Hepatocyte (in vitro differentiated cells): ENCODE measurements at regions not wholly inside any gene's neighbourhood (a gene's known extent, or its start where the extent isn't known, plus 50 kb on each side); places are given as distances from the start of the nearest gene placed in this dataset.

Source experiments
- DNase-seq: peaks from one replicate; pipeline ENCODE4 v3.0.0-alpha.2; 2016; ENCODE audit warnings: low spot score
- H2AFZ ChIP-seq: fragments of 200-600 bp; sonication (generic); 2 replicates; pipeline ENCODE4 v1.6.0; 2016; ENCODE audit warnings: antibody characterized with exemption, mild to moderate bottlenecking
- H3K27ac ChIP-seq: fragments of 200-600 bp; sonication (generic); 2 replicates; pipeline ENCODE4 v1.5.1; 2016; ENCODE audit warnings: mild to moderate bottlenecking
- H3K27me3 ChIP-seq: fragments of 200-600 bp; sonication (generic); 2 replicates; pipeline ENCODE4 v1.6.1; 2016
- H3K36me3 ChIP-seq: fragments of 200-600 bp; sonication (generic); replicated peaks from 2 replicates; pipeline ENCODE4 v1.5.1; 2016; ENCODE audit warnings: low read depth; ENCODE audit not compliant: insufficient read depth
- H3K4me1 ChIP-seq: fragments of 200-600 bp; sonication (generic); 2 replicates; pipeline ENCODE4 v1.5.1; 2016; ENCODE audit warnings: mild to moderate bottlenecking, moderate library complexity; ENCODE audit not compliant: insufficient read depth
- H3K4me2 ChIP-seq: fragments of 200-600 bp; sonication (generic); 2 replicates; pipeline ENCODE4 v1.6.0; 2016
- H3K4me3 ChIP-seq: fragments of 200-600 bp; sonication (generic); 2 replicates; pipeline ENCODE4 v1.5.1; 2016; ENCODE audit warnings: mild to moderate bottlenecking
- H3K79me2 ChIP-seq: fragments of 200-600 bp; sonication (generic); 2 replicates; pipeline ENCODE4 v1.6.0; 2017; ENCODE audit warnings: mild to moderate bottlenecking
- H3K9me2 ChIP-seq: fragments of 200-600 bp; sonication (generic); replicated peaks from 2 replicates; pipeline ENCODE4 v1.6.0; 2017; ENCODE audit warnings: mild to moderate bottlenecking; ENCODE audit not compliant: insufficient read depth
- H3K9me3 ChIP-seq: fragments of 200-600 bp; sonication (generic); 2 replicates; pipeline ENCODE4 v1.5.1; 2016; ENCODE audit warnings: low read depth, mild to moderate bottlenecking
- H4K20me1 ChIP-seq: fragments of 200-600 bp; sonication (generic); 2 replicates; pipeline ENCODE4 v1.6.0; 2016; ENCODE audit warnings: mild to moderate bottlenecking; ENCODE audit not compliant: insufficient read depth, poor library complexity, severe bottlenecking
- CTCF ChIP-seq: fragments of 200-600 bp; sonication (generic); IDR thresholded peaks from 2 replicates; pipeline ENCODE4 v1.5.1; 2016; ENCODE audit warnings: antibody characterized with exemption, mild to moderate bottlenecking; ENCODE audit not compliant: poor library complexity
- EZH2 ChIP-seq: fragments of 200-600 bp; sonication (generic); IDR thresholded peaks from 2 replicates; pipeline ENCODE4 v1.6.1; 2016; ENCODE audit warnings: antibody characterized with exemption, mild to moderate bottlenecking, borderline replicate concordance
- EZH2phosphoT487 ChIP-seq: fragments of 200-600 bp; sonication (generic); IDR thresholded peaks from one replicate; pipeline ENCODE4 v1.6.1; 2018; ENCODE audit warnings: antibody characterized with exemption, mild to moderate bottlenecking, low read depth, moderate library complexity; ENCODE audit not compliant: unreplicated experiment, severe bottlenecking
- WGBS: methylation state at CpG from one replicate; pipeline ENCODE4 v1.1.6; 2016; ENCODE audit warnings: low lambda C conversion rate; ENCODE audit errors: missing lambda C conversion rate; 5-methylcytosine and 5-hydroxymethylcytosine counted together

- WGBS = 90% methylated on average over 1 of the region's 1 CpG
- H3K9me3 ChIP-seq = no peaks in the 10 kb centered on the region
Measured at GRCh38 chr9:26262421-26263107, 584.3 kb upstream of the TUSC1 start.

DNA sequence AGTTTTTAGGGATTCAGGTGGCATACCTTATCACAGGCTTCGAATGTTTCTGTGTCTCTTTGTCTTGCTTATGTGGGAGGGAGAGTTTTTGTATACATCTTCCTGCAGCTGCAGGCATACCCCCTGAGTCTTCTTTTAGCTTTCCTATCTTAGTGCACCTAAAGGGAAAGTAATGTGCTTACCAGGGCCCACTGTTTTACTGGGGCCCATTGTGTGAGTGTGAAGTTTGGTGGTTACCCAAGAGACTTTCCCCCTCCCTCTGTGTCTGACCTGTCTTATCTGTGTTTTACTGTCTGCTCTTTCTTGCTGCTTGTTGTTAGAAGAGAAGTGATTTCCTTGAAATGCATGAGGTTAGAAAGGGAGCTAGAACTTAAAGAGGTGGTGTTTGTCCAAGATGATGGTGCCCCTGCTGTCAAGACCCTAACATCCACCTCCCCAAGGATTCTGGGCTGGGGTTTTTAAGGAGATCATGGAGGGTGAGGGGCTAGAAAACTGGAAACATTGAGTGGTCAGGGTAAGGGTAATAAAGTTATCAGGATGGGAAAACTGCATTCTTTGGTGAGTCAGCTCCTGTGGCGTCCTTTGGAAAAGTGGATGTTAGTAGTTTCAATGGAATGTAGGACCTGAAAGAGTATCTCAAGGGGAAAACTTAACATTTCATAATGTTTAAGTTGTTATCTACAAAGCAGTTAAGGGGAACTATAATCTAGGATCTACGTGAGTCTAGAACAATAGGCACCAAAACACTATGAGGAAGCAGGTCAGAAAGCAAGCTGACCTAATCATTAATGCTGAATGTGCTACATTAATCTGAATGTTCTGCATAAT is 583.5 kb upstream of the TUSC1 start:
- Histone ChIP-seq H3K9me3 (no peaks in the 10 kb centered on the region), H2AFZ (peak overlapping the region; percentile 12), H3K36me3 (no peaks in the 10 kb centered on the region), H3K4me1 (peaks cover 9% of the 10 kb centered on the region), H3K4me2 (peak overlapping the region; percentile 13), H4K20me1 (no peaks in the 10 kb centered on the region), H3K27ac (peak overlapping the region; percentile 71), H3K79me2 (no peaks in the 10 kb centered on the region), H3K4me3 (no peak overlapping the region), H3K9me2 (no peaks in the 10 kb centered on the region), H3K27me3 (no peaks in the 10 kb centered on the region)
- peak; percentile 45 for DNase-seq
- TF ChIP-seq EZH2phosphoT487 (no peak), EZH2 (no peak), CTCF (no peak)
- 22% methylated on average over 3 of the region's 3 CpGs for WGBS

More at GRCh38 chr9:26262421-26263107, 584.3 kb upstream of the TUSC1 start:
- no peak for TF ChIP-seq EZH2phosphoT487
- no peak for TF ChIP-seq EZH2
- TF ChIP-seq CTCF = no peak
- Histone ChIP-seq H3K36me3 (no peaks in the 10 kb centered on the region), H3K27ac (peak overlapping the region; percentile 56), H2AFZ (no peak overlapping the region), H3K27me3 (no peaks in the 10 kb centered on the region), H3K79me2 (no peaks in the 10 kb centered on the region), H4K20me1 (no peaks in the 10 kb centered on the region), H3K4me1 (peaks cover 9% of the 10 kb centered on the region), H3K4me2 (no peak overlapping the region), H3K9me2 (no peaks in the 10 kb centered on the region), H3K4me3 (no peak overlapping the region)
- no peak for DNase-seq

- H3K9me2 ChIP-seq = no peaks in the 10 kb centered on the region
- H3K4me3 ChIP-seq = no peak overlapping the region
- H3K9me3 ChIP-seq = no peaks in the 10 kb centered on the region
- no peaks in the 10 kb centered on the region for H3K27me3 ChIP-seq
- TF ChIP-seq EZH2 = no peak
- TF ChIP-seq EZH2phosphoT487 = no peak
- TF ChIP-seq CTCF = no peak
- no peaks in the 10 kb centered on the region for H4K20me1 ChIP-seq
- H3K4me2 ChIP-seq = no peak overlapping the region
- no peak overlapping the region for H3K27ac ChIP-seq
- no peaks in the 10 kb centered on the region for H3K36me3 ChIP-seq
- H3K4me1 ChIP-seq = peaks cover 9% of the 10 kb centered on the region
- 68% methylated on average over 3 of the region's 3 CpGs for WGBS
- DNase-seq = no peak
- no peaks in the 10 kb centered on the region for H3K79me2 ChIP-seq
- no peak overlapping the region for H2AFZ ChIP-seq
Measured at GRCh38 chr9:26260238-26260637, 582.0 kb upstream of the TUSC1 start.
